ENCODE measurements at regions not wholly inside any gene's neighbourhood (a gene's known extent, or its start where the extent isn't known, plus 50 kb on each side); places are given as distances from the start of the nearest gene placed in this dataset.
"Not testable (repeated sequence)": the region's sequence is repeated elsewhere in the genome, so short reads cannot be mapped to it uniquely, and the experiment has no call there.

- in situ Hi-C loops (cut with MboI; ENCODE audit: low pct_unique_long_range_greater_than_20kb, low sequenced_read_pairs, unreplicated experiment): no loop called here
- TF ChIP-seq, protein P1, sequence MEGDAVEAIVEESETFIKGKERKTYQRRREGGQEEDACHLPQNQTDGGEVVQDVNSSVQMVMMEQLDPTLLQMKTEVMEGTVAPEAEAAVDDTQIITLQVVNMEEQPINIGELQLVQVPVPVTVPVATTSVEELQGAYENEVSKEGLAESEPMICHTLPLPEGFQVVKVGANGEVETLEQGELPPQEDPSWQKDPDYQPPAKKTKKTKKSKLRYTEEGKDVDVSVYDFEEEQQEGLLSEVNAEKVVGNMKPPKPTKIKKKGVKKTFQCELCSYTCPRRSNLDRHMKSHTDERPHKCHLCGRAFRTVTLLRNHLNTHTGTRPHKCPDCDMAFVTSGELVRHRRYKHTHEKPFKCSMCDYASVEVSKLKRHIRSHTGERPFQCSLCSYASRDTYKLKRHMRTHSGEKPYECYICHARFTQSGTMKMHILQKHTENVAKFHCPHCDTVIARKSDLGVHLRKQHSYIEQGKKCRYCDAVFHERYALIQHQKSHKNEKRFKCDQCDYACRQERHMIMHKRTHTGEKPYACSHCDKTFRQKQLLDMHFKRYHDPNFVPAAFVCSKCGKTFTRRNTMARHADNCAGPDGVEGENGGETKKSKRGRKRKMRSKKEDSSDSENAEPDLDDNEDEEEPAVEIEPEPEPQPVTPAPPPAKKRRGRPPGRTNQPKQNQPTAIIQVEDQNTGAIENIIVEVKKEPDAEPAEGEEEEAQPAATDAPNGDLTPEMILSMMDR (IDR thresholded peaks at IDR 0.05; ENCODE audit: extremely low read depth, insufficient read depth, missing control alignments): no peak
- no peak for DNase-seq (ENCODE audit: low spot score)
Observed at GRCh38 chr11:121907379-121907778, 208.6 kb downstream of the BLID start.

DNA sequence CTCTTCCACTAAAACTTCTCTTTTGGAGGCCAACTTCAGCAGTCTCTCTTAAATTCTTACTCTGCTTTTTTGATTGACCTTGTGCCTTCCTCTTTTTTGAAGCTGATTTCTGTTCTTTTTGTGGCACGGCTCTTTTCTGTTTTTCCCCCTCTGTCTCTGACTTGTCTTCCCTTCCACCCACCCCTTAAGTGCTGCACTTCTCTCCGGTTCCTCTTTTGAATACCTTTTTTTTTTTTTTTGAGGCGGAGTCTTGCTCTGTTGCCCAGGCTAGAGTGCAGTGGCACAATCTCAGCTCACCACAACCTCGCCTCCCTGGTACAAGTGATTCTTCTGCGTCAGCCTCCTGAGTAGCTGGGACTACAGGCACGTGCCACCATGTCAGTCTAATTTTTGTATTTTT lies 211.9 kb downstream of the BLID start:
- DNase-seq (ENCODE audit: low spot score): no peak
- TF ChIP-seq, protein P1 (IDR thresholded peaks at IDR 0.05; ENCODE audit: extremely low read depth, insufficient read depth, missing control alignments): no peak
- in situ Hi-C loops (cut with MboI; ENCODE audit: low pct_unique_long_range_greater_than_20kb, low sequenced_read_pairs, unreplicated experiment): no loop called here

DNA sequence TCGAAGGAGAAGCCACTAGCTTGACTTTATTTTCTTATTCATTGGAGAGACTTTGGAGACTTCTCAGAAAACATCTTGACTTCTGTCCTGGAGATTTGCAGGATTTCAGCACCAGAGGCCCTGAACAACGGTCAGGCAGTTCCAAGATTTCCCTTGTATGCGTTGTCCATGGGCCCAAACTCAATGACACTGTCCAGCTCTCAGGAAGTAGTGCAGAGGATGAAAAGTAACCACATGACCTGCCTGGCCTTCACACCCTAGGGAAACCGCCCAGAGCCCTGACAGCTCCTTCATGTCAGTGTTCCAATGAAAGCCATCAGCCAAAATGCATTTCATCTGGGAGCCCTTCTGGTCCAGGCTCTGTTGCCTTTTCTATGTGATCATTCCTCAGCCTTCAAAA lies 214.1 kb downstream of the BLID start:
- TF ChIP-seq, protein P1 (IDR thresholded peaks at IDR 0.05; ENCODE audit: extremely low read depth, insufficient read depth, missing control alignments): no peak
- in situ Hi-C loops (cut with MboI; ENCODE audit: low pct_unique_long_range_greater_than_20kb, low sequenced_read_pairs, unreplicated experiment): no loop called here
- no peak for DNase-seq (ENCODE audit: low spot score)

DNA sequence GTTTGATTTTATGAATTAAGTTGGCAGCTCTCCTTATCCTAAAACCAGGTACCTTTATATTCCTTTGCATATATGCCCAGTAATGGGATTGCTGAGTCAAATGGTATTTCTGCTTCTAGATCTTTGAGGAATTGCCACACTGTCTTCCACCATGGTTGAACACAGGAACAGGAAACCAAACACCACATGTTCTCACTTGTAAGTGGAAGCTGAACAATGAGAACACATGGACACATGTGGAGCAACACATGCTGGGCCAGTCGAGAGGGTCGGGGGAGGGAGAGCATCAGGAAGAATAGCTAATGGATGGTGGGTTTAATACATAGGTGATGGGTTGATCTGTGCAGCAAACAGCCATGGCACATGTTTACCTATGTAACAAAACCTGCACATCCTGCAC lies 214.6 kb downstream of the BLID start:
- DNase-seq (ENCODE audit: low spot score); in situ Hi-C loops (cut with MboI; ENCODE audit: low pct_unique_long_range_greater_than_20kb, low sequenced_read_pairs, unreplicated experiment): not testable (repeated sequence)

GRCh38 chr11:121899520-121899919 lies 216.5 kb downstream of the BLID start:
- DNase-seq (ENCODE audit: low spot score): no peak
- TF ChIP-seq, protein P1 (IDR thresholded peaks at IDR 0.05; ENCODE audit: extremely low read depth, insufficient read depth, missing control alignments): no peak
- in situ Hi-C loops (cut with MboI; ENCODE audit: low pct_unique_long_range_greater_than_20kb, low sequenced_read_pairs, unreplicated experiment): no loop called here

DNA sequence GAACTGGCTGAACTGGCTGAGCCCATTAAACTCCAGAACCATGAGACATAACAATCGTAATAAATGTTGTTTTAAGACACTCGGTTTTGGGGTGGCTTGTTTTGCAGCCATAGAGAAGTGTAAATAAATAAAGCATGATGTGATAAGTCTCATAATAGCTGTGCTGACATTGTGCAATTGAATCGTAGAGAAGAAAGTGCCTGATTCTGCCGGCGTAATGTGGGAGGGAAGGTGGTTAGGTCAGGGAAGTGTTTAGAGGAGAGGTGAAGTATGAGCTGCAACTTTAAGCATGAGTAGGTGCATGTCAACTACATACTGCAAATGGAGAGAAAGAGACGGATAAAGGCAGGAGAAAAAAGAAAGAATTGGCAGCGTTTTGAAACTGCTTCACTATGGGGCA lies 217.1 kb downstream of the BLID start:
- in situ Hi-C loops (cut with MboI; ENCODE audit: low pct_unique_long_range_greater_than_20kb, low sequenced_read_pairs, unreplicated experiment): no loop called here
- DNase-seq (ENCODE audit: low spot score): no peak
- TF ChIP-seq, protein P1 (IDR thresholded peaks at IDR 0.05; ENCODE audit: extremely low read depth, insufficient read depth, missing control alignments): no peak

DNA sequence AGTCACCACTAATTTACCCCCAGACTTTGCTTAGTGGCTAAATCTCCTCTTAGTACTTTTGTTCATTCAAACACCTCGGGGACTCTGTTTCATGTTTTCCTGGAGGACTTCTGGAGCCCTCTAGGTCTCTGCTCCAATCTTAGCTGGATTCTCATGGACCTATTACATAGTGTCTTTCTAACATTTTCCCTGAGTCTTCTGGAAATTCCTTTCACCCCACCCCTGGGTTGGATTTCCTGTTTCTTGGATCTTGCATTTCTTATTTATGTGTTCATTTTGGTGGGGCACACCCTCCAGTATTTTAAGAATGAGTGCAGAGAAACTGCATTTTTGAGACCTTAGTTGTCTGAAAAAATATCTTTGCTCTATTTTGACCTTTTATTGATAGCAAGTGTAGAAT lies 220.1 kb downstream of the BLID start:
- no peak for DNase-seq (ENCODE audit: low spot score)
- TF ChIP-seq, protein P1 (IDR thresholded peaks at IDR 0.05; ENCODE audit: extremely low read depth, insufficient read depth, missing control alignments): no peak
- in situ Hi-C loops (cut with MboI; ENCODE audit: low pct_unique_long_range_greater_than_20kb, low sequenced_read_pairs, unreplicated experiment): no loop called here
